ENCODE measurements at regions not wholly inside any gene's neighbourhood (a gene's known extent, or its start where the extent isn't known, plus 50 kb on each side); places are given as distances from the start of the nearest gene placed in this dataset.

DNA sequence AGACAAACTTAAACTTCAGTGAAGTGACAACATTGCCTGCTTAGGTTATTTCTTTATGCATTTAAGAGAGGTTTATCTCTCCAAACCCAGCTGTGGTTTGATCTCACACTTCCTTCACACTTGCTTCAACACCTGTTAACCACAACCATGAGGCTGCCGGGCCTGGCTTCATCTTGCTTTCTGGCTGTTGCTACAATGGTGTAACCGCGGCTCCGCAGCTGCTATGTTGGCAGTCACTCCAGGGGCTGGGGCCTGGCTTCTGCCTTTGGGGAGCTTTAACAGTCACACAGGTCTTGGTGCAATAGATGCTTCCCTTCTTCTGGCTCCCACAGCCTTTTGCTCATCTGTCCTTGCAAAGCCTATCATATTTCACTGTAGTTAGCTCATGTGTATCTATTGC, 72.9 kb upstream of the MNS1 start (continued):
- no peak for TF ChIP-seq USF2 (IDR thresholded peaks at IDR 0.05; ENCODE audit: borderline replicate concordance, low read depth, low read length)
- TF ChIP-seq FOXJ3 (CRISPR knock-in tag; IDR thresholded peaks at IDR 0.05), result no peak

DNA sequence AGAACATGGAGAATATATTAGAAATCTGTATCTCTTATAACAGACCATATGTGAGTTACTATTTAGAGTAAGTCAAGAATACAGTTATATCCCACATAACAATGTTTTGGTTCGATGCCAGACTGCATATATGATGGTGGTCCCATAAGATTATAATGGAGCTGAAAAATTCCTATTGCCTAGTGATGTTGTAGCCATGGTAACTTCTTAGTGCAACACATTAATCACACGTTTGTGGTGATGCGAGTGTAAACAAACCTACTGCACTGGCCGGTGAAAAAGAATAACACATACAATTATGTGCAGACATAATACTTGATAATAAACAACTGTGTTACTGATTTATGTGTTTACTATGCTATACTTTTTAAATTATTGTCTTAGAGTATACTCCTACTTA, 69.8 kb upstream of the MNS1 start:
- POLR2A ChIA-PET, result no interaction called here
- no peak overlapping the region for H3K9ac ChIP-seq

DNA sequence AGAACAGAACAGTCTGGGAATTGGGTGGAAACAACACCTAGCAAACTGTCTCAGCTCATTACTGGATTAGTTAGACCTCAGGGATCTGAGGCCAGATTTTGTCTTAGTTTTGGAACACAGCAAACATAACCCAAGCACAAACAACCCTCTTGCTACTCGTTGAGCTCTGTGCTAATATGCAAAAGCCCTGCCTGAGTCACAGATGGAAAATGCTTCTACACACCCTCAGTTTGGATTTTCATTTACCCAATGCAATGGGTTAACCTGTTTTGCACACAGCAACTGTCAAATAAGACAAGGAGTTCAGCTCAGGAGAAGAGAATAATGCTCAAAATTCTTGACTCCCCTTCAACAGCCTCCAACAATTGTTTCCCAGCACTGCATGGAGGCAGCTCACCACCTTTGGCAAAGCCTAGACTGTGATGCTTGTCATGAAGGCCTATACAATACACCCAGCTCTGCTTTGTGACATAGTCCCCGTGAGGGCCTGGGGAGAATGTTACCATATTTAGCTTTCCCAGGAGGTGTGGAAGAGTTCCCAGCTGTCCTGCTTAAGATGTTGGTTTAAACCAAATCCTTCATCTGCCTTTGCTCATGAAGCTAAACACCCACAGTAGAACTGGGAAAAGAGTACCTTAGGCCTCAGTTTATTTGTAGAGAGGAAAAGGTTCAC, 68.9 kb upstream of the MNS1 start:
- no peaks in the 10 kb centered on the region for H3K27me3 ChIP-seq (ENCODE audit: insufficient read depth)
- H3K4me3 ChIP-seq (ENCODE audit: low read depth in 2 of 2, low read length in 1 of 2), result no peak overlapping the region
- no peak overlapping the region for H3K27ac ChIP-seq (ENCODE audit: low read depth in 2 of 2, low read length in 1 of 2)
- POLR2A ChIA-PET, result no interaction called here
- H3K79me2 ChIP-seq (ENCODE audit: insufficient read depth), result no peaks in the 10 kb centered on the region
- H3F3A ChIP-seq (replicated peaks; ENCODE audit: insufficient read depth), result no peaks in the 10 kb centered on the region
- H3K36me3 ChIP-seq (replicated peaks in 1 of 2; ENCODE audit: control insufficient read depth in 1 of 2, insufficient read depth in 2 of 2, low read length in 1 of 2), result no peaks in the 10 kb centered on the region
- H3K9ac ChIP-seq, result no peak overlapping the region
- CTCF ChIA-PET, result interaction anchor here (1.0 to 1.1 kb wide), 2 partner anchors 14 to 336 kb away, joined by 3 read pairs; no protein-coding TSS in a partner anchor
- no peaks in the 10 kb centered on the region for H4K20me1 ChIP-seq (ENCODE audit: insufficient read depth)
- H3K9me3 ChIP-seq, result no peaks in the 10 kb centered on the region
- no peak for DNase-seq
- TF ChIP-seq NRF1 (IDR thresholded peaks at IDR 0.05; ENCODE audit: low read depth, low read length) (no peak), FOXM1 (IDR thresholded peaks at IDR 0.05; ENCODE audit: low read depth) (no peak)
- H3K4me1 ChIP-seq (ENCODE audit: control insufficient read depth in 1 of 2, insufficient read depth in 2 of 2, low read depth in 1 of 2, low read length in 1 of 2), result peaks cover 0 to 2% of the 10 kb centered on the region in 2 experiments; a peak in 2 of 4 replicates
- 32% methylated on average over 2 of the region's 2 CpGs for WGBS (ENCODE audit: low lambda C conversion rate)
- no peak overlapping the region for H2AFZ ChIP-seq (ENCODE audit: low read depth)
- no peaks in the 10 kb centered on the region for H3K9me2 ChIP-seq
- no peak overlapping the region for H3K4me2 ChIP-seq

More for the DNA sequence above, 69.8 kb upstream of the MNS1 start:
- Histone ChIP-seq H3K27me3 (ENCODE audit: insufficient read depth) (no peaks in the 10 kb centered on the region), H3K9me3 (no peaks in the 10 kb centered on the region), H3K27ac (ENCODE audit: low read depth in 2 of 2, low read length in 1 of 2) (no peak overlapping the region), H3F3A (replicated peaks; ENCODE audit: insufficient read depth) (no peaks in the 10 kb centered on the region), H2AFZ (ENCODE audit: low read depth) (no peak overlapping the region), H4K20me1 (ENCODE audit: insufficient read depth) (no peaks in the 10 kb centered on the region), H3K4me3 (ENCODE audit: low read depth in 2 of 2, low read length in 1 of 2) (no peak overlapping the region), H3K4me1 (ENCODE audit: control insufficient read depth in 1 of 2, insufficient read depth in 2 of 2, low read depth in 1 of 2, low read length in 1 of 2) (peaks cover 0 to 2% of the 10 kb centered on the region in 2 experiments; a peak in 2 of 4 replicates), H3K9me2 (no peaks in the 10 kb centered on the region), H3K4me2 (no peak overlapping the region), H3K36me3 (replicated peaks in 1 of 2; ENCODE audit: control insufficient read depth in 1 of 2, insufficient read depth in 2 of 2, low read length in 1 of 2) (no peaks in the 10 kb centered on the region), H3K79me2 (ENCODE audit: insufficient read depth) (no peaks in the 10 kb centered on the region)
- CTCF ChIA-PET, result no interaction called here
- WGBS (ENCODE audit: low lambda C conversion rate), result 73% methylated on average over 4 of the region's 4 CpGs
- no peak for DNase-seq
- no peak for TF ChIP-seq ELF1 (IDR thresholded peaks at IDR 0.05)
- no peak for TF ChIP-seq RAD21 (IDR thresholded peaks at IDR 0.05; ENCODE audit: low read length)
- no peak for TF ChIP-seq FOXJ3 (CRISPR knock-in tag; IDR thresholded peaks at IDR 0.05)
- TF ChIP-seq TAF1 (IDR thresholded peaks at IDR 0.05; ENCODE audit: borderline replicate concordance, low read depth, low read length), result no peak
- TF ChIP-seq SMC3 (IDR thresholded peaks at IDR 0.05; ENCODE audit: low read depth, low read length), result no peak
- no peak for TF ChIP-seq SIN3A (IDR thresholded peaks at IDR 0.05; ENCODE audit: borderline replicate concordance, low read depth, low read length)
- TF ChIP-seq USF1 (IDR thresholded peaks at IDR 0.05; ENCODE audit: borderline replicate concordance, low read depth), result no peak
- TF ChIP-seq TEAD4 (IDR thresholded peaks at IDR 0.05; ENCODE audit: borderline replicate concordance, insufficient read depth), result no peak
- TF ChIP-seq NFIC (IDR thresholded peaks at IDR 0.05; ENCODE audit: borderline replicate concordance), result no peak
